ENCODE measurements at regions not wholly inside any gene's neighbourhood (a gene's known extent, or its start where the extent isn't known, plus 50 kb on each side); places are given as distances from the start of the nearest gene placed in this dataset.

- no peak for DNase-seq
These were observed 92.7 kb upstream of the TNC start for GRCh38 chr9:115210699-115211098.

DNA sequence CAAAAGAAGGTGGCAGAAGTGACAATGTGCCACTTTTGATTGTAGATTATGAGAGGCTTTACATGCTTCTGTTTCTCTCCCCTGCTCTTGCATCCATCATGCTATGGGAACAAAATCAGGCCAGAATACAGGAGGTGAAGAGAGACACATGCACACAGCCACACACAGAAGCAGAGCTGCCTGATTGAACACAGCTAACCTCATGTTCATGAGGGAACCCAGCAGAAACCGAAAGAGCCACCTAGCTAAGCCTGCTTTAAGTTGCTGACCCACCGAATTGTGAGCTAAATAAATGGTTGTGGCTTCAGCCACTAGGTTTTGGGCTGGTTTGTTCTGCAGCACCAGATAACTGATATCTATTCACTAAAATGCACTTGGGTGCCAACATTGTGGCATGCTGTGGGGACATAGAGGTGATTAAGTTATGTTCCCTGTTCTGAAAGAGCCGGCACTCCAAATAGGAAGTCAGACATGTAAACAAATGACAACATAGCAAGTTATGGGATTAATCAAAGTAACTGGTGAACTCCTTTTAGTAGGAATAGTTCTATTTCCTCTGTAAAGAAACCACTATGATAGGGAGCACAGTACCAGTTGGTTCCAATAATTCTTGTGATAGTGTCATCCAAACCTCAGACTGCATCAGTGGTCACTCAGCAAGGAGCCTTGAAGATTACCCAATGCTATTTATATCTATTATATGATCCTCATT is 93.6 kb upstream of the TNC start:
- DNase-seq = no peak

- no peak for DNase-seq
These were observed 94.2 kb upstream of the TNC start for GRCh38 chr9:115212125-115212605.

- DNase-seq = no peak
These were observed 94.9 kb upstream of the TNC start for GRCh38 chr9:115212832-115213231.

DNA sequence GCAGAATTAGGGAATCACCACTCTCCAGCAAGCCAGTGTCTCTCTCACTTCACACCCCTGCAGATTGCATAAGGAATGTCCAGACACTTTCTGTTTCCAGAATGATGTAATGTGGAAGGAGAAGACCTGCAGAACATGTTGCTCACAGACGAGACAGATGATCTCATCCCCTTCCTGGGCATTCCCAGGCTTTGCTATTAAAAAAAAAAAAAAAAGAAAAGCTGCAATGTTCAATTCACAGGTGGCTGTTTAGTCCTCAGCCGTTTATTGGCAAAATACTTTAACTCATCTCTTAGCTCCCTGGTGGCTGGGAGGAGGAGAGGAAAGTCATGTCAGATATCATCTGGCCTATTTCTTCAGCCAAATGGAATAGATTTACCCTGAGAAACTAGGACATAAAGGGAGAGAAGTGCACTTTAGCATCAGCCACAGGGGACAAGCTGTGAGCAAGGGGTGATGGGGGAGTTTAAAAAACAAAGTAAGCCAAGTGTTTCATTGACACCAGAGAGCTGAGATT is 95.9 kb upstream of the TNC start:
- no peak for DNase-seq

- no peak for DNase-seq
These were observed 98.9 kb upstream of the TNC start for GRCh38 chr9:115216873-115217272.

GRCh38 chr9:115220319-115221005 is 102.5 kb upstream of the TNC start:
- DNase-seq = no peak

GRCh38 chr9:115223471-115223870 is 105.5 kb upstream of the TNC start:
- DNase-seq = no peak

DNA sequence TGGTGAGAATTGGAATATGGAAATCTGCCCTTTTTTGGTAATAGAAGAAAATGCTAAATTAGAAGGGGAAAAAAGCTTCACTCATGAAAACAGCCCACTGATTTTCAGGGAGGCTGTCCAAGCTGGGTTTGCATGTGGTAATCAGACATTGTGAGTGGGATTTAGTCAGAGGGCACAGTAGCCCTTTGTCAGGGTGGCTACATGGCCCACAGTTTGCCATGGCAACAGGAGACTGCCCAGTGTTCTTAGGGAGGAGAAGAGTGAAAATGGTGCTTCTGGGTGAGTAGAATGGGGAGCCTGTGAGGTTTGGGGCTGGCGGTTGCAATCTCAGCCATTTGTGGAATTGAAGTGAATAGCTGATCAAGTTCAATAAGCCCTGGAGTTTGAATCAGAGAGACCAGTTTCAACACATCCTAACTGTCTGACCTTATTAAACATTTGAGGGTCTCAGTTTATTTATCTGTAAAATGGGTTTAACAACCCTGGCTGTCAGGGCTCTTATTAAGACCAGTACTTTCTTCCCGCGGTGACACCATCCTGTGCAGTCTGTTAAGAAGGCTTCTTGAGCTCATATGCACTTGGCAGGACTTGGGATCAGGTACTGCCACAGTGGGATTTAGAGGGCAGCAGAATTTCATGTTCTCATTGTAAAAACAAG is 107.6 kb upstream of the TNC start:
- DNase-seq = no peak

DNA sequence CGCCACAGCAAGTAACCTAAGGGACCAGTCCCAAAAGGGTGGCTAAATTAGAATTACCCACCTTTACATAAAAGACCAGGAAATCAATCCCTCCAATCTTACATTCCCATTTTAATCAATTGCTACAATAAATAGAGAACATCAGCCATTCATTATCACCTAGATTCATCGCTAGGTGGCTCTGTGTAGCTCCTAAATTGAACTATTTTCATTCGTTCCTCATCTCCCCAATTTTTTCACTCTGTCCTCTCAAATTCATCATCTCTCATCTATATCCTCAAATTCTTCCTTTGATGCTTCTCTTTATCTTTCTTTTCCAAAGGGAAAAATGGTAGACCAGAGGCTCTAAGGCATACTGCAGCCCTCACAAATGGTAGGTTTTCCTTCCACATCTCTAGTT is 108.2 kb upstream of the TNC start:
- no peak for DNase-seq

- DNase-seq = no peak
These were observed 111.5 kb upstream of the TNC start for GRCh38 chr9:115229496-115229895.

DNA sequence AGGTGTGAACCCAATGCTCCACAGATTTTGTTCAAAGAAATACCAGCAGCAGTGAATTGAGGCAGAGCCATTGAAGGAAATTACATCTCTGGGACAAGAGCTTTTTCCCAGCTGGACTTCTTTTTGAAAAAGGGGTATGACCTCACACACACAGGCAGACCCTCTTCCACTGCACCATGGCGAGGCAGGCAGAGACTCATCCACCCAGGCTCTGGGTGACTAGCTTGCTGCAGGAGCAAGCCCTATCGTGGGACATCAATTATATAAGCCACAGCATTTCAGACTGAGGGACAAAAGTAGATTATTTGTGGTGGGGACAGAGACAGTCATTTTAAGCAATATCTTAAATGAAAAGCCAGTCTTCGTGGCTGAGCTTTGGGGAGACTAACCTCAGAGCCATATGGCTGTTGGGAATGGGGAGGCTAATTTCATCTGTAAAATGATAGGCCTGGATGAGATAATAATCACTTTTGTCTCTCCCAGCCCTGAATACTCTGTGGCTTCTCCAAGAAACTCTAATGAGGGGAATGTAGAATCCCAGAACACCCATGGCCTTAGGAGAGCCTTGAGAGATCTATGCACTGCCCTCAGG is 113.1 kb upstream of the TNC start:
- DNase-seq = no peak

DNA sequence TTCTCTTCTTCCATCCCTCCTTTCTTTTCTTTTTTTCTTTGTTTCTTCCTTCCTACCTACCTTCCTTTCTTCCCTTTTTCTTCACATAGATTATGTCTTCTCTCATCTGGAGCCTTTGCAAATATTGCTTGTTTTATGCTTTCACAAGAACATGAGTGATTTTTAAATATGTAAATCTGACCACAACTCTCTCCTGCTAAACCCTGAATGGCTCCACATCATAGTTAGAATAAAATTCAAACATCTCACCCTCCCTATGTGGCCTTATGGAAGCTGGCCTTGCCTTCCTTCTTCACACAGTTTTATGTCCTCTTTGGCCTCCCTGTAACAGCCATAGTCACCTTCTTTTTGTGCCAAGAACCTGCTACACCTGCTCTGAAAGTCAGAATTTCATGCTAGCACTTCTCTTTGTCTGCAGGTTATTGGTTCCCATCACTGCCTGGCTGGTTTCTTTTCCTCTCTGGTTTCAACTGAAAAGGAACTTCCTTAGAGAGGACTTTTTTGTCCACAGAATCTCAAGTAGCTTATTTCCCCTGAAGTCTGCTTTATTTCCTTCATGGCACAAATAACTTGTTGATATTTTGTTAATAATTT is 114.3 kb upstream of the TNC start:
- DNase-seq = no peak

DNA sequence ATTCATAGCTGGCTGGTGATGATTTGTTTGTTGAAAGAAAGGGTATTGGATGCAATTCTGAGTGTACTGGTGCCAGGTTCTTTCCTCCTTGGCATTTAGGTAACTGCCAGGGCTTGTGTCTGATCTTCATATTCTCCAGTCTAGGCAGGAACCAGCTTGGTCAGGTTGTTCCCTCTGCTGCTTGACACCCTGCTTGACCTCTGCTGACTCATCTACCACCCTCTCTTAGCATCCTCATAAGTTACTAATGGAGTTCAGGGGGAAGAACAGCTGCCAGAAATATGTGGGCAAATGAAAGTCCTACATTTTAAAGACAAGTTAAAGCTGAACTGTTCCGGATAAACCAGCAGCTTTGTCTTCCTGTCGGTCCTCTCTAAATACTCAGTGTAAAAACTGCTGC is 116.1 kb upstream of the TNC start:
- DNase-seq = no peak

GRCh38 chr9:115235221-115235620 is 117.3 kb upstream of the TNC start:
- DNase-seq = no peak

- DNase-seq = no peak
These were observed 119.5 kb upstream of the TNC start for GRCh38 chr9:115237385-115237998.

DNA sequence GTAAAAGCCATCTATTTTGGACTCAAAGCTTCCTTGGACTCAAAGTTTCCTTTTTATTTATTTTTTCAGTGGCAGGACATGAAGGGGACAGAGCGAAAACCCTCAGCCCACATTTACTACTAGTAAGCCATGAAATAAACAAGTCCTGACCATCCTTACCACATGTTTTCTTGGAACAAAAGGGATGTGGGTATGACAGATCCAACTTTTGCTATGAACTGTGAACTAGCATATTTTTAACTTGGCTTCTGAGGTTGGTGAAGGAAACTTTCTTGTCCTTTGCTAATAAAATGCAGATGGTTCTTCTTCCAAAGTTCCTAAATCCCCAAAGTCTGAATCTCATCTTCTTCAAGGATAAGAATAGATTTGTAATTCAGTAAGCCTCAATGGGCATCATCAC is 122.7 kb upstream of the TNC start:
- no peak for DNase-seq

- no peak for DNase-seq
These were observed 123.7 kb upstream of the TNC start for GRCh38 chr9:115241641-115242040.

GRCh38 chr9:115249488-115249887 is 131.5 kb upstream of the TNC start:
- DNase-seq = no peak

DNA sequence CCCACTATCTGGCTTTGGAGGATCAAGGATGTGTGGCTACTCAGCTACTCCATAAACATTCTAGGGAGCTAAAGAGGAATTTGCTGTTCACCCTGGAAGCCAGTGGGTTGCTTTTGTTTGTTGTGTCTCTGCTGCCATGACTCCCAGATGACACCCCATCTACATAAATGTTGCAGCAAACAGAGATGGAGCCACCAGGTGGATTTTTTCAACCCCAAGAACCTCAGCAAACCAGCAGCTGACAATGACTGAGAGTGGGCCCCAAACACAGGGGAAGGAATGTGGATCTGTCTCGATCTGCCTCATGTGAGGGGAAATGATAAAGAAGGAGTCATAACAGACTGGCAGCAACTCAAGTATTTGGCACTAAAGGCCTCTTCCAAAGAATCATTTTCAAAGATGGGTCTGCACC is 132.7 kb upstream of the TNC start:
- no peak for DNase-seq

DNA sequence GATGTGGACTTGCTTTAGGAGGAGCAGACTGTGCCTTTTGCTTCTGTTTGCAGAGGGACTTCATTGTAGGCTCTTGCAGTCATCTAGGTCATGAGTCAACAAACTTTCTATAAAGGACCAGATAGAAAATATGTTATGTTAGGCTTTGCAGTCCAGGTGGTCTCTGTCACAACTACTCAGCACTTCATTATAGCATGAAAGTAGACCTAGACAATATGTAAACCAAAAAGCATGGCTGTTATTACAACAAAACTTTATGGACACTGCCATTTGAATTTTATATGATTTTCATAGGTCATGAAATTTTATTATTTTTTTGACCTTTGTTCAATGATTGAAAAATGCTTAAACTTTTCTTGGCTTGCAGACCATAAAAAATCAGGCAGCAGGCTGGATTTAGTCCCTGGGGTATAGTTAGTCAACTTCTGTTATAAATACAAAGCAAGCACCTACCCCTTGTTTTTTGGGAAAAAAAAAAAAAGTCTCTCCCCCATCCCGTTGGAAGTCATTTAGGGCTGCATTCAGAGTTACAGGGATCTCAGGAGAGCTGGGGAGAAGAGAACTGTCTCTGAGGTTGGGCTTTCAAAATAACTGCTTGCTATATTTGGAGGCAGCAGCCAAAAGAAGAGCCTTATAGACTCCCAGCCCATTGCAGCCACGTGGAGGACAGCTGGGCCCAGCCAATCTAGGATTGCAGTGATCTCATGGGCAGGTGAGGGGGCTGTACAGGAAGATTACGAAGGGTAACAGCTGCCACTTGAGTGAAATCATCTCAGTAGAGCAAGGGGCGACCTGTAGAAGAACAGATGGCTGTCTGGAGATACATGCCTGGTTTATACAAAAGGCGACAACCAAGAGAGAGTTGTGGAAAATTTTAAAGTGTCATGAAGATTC is 136.6 kb upstream of the TNC start:
- DNase-seq = peak; percentile 96

DNA sequence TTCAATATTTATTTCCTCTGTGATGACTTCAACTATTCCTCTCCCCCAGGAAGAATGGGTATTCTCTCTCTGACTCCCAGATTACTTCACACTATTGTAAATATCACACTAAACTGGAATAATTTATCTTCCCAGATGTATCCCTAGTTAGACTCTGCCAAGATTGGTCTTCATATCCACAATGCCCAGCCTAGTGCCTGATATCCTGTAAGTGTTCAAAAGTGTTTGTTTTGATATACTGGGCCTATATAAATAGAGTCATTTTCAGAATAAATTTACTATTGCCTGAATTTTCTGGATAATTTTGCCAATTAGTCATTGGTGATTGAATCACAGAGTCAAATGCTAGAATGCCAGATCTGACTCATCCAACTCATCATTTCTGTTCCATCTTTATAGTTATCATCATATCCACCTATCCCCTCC is 143.7 kb upstream of the TNC start:
- DNase-seq = no peak
